ENCODE measurements at regions not wholly inside any gene's neighbourhood (a gene's known extent, or its start where the extent isn't known, plus 50 kb on each side); places are given as distances from the start of the nearest gene placed in this dataset.
"Not testable (repeated sequence)": the region's sequence is repeated elsewhere in the genome, so short reads cannot be mapped to it uniquely, and the experiment has no call there.

DNA sequence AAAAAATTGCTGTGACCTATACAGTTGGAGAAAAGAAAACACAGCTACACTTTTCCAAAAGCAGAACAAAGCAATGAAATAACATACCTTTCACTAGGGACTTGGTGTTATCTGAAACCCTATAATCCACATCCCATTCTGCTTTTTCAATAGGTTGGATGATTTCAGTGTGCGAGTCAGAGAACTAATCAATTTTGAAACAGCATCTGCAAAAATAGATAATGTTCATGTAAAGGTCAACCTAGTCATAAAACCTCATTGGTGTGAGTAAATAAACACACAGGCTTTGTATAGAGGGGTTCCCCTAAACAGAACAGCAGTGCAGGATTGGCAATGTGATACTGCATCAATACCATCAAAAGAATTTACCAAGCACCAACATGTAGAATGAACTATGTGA is 173.0 kb upstream of the G2E3 start:
- H3K27me3 Mint-ChIP-seq, result peaks cover 13% of the 10 kb centered on the region
- H3K27ac Mint-ChIP-seq, result no peak overlapping the region
- DNase-seq, result no peak
- H3K9me3 Mint-ChIP-seq, result no peaks in the 10 kb centered on the region
- no peak overlapping the region for H3K4me3 Mint-ChIP-seq
- H3K4me1 Mint-ChIP-seq, result no peaks in the 10 kb centered on the region
- no peaks in the 10 kb centered on the region for H3K36me3 Mint-ChIP-seq

DNA sequence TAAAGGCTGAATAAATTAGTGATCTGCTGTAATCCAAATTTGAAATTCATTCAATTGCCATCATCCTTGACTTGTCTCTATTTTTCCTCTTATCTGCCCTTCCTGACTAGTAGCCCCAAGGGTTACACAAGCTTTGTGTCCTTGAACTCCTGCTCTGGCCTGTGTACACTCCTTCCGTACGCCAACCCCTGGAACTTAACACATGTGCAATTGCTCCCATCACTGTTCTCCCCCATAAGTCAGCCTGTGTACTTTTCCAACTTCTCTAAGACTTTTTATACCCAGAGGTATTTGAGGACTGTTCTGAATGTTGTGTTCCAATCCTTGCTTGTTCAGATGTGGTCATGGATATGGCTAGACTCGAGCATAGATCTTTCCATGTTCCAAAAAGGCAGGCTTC is 171.1 kb upstream of the G2E3 start:
- no peaks in the 10 kb centered on the region for H3K9me3 Mint-ChIP-seq
- H3K27ac Mint-ChIP-seq, result no peak overlapping the region
- no peaks in the 10 kb centered on the region for H3K4me1 Mint-ChIP-seq
- H3K4me3 Mint-ChIP-seq, result no peak overlapping the region
- no peaks in the 10 kb centered on the region for H3K36me3 Mint-ChIP-seq
- no peak for DNase-seq
- peaks cover 12% of the 10 kb centered on the region for H3K27me3 Mint-ChIP-seq

DNA sequence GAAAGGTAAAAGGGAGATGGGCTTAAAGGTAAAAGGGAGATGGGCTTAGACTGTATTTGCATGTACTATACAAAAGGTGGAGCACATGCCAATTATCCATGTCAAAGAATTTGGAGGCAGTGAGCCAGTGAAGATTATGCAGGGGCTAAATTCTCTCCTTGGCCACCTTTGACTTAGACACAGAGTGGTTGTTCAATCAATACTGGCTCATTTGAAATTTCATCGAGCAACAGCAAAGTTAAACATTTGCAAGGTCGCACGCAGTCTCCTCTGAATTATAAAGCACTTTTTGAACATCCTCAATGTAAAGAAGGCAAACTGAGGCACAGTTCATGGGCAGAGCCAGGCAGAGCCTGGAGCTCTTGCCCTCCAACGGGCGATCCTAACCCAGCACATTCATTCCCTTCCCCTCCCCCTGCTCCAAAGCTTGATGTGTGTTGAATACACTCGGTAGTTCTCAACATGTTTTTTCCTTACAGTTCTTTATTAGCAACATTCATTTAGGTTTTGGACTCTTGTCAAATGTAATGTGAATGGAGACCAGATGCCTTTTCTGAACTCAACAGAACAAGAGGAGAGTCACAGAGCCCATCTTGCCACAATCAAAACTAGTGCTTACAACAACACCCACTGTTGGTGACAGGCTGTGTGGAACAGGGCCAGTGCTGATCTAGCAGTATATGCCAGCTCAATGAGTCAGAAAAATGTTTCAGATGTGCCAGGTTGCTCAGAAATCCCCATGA is 169.7 kb upstream of the G2E3 start:
- H3K36me3 Mint-ChIP-seq, result no peaks in the 10 kb centered on the region
- H3K9me3 Mint-ChIP-seq, result no peaks in the 10 kb centered on the region
- no peak overlapping the region for H3K27ac Mint-ChIP-seq
- H3K4me1 Mint-ChIP-seq, result no peaks in the 10 kb centered on the region
- no peak overlapping the region for H3K4me3 Mint-ChIP-seq
- H3K27me3 Mint-ChIP-seq, result peaks cover 4% of the 10 kb centered on the region
- no peak for DNase-seq

DNA sequence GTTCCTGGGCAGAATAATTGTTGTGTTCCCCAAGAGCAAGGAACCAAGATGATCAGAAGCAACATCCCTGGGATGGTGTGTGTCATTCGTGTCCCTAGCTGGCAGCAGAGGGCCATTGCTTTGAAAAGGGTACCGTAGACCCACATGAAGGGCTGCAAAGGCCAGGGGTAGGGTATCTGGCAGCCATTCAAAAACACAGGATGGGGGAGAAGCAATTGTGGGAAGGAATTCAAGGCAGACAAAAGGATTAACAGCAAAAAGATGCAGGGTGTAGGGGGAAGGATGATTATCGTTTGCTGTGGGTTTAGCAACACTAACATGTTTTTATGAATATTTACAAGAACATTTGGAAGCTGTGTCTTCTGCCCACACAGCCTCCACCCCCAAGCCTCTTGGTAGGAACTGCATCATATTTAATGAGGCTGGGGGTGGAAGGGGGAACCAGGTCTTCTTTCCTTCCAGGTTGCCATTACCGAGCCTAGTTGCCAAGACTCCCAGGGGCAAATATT is 169.0 kb upstream of the G2E3 start:
- H3K36me3 Mint-ChIP-seq, result no peaks in the 10 kb centered on the region
- no peak overlapping the region for H3K27ac Mint-ChIP-seq
- peaks cover 4% of the 10 kb centered on the region for H3K27me3 Mint-ChIP-seq
- no peak for DNase-seq
- no peak overlapping the region for H3K4me3 Mint-ChIP-seq
- H3K9me3 Mint-ChIP-seq, result no peaks in the 10 kb centered on the region
- no peaks in the 10 kb centered on the region for H3K4me1 Mint-ChIP-seq

DNA sequence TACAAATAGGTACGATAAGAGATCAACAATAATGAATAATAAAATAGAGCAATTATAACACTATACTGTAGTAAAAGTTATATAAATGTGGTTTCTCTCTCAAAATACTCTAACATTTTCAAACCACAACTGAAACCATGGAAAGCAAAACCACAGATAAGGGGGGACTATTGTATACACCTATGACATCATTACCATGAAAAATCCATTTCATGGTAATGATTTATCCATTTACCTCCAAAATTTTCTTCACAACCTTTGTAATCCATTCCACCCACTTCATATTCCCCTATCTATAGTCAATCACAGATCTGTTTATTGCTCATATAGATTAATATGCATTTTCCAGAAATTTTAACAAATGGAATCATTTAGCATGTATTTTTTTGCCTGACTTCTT is 163.9 kb upstream of the G2E3 start:
- Mint-ChIP-seq H3K27me3 (peaks cover 38% of the 10 kb centered on the region), H3K4me3 (no peak overlapping the region), H3K4me1 (no peaks in the 10 kb centered on the region), H3K27ac (no peak overlapping the region), H3K36me3 (no peaks in the 10 kb centered on the region), H3K9me3 (no peaks in the 10 kb centered on the region)
- DNase-seq, result no peak

DNA sequence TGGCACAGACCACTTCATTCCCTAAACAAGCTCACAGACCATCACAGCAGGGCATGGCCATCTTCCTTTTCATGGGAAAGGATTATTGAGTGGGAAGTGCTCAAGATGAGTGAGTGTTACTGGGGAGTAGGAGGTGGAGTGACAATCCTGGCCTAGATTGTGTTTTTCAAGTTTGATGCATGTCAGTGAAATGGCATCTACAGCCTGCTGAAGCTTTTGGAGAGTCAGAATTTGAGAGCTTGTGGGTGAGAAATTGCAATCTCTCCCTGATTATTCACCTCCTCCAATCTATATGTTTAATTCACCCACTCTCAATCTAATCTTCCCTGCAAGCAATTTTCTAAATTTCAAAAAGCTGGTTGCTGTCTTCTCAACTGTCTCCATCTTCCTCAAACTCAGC is 156.1 kb upstream of the G2E3 start:
- no peak for DNase-seq
- H3K4me3 Mint-ChIP-seq, result no peak overlapping the region
- no peak overlapping the region for H3K27ac Mint-ChIP-seq
- H3K9me3 Mint-ChIP-seq, result no peaks in the 10 kb centered on the region
- H3K36me3 Mint-ChIP-seq, result no peaks in the 10 kb centered on the region
- no peaks in the 10 kb centered on the region for H3K4me1 Mint-ChIP-seq
- peaks cover 28% of the 10 kb centered on the region for H3K27me3 Mint-ChIP-seq

DNA sequence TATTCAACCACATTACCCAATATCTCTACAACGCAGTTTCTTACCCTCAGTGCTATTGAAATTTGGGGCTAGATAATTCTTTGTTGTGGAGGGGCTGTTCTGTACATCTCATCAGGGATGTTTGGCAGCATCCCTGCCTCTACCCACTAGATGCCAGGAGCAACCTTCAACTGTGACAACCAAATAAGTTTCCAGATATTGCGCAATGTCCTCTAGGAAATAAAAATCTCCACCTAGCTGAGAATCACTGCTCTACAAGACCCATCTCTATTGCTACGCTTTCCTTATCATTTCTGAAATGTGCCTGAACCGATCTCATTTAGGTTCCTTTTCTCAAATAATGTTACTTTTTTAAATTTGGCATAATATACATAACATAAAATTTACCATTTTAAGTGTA is 155.2 kb upstream of the G2E3 start:
- Mint-ChIP-seq H3K36me3 (no peaks in the 10 kb centered on the region), H3K27me3 (peaks cover 23% of the 10 kb centered on the region), H3K27ac (no peak overlapping the region), H3K9me3 (no peaks in the 10 kb centered on the region), H3K4me1 (no peaks in the 10 kb centered on the region), H3K4me3 (no peak overlapping the region)
- no peak for DNase-seq

DNA sequence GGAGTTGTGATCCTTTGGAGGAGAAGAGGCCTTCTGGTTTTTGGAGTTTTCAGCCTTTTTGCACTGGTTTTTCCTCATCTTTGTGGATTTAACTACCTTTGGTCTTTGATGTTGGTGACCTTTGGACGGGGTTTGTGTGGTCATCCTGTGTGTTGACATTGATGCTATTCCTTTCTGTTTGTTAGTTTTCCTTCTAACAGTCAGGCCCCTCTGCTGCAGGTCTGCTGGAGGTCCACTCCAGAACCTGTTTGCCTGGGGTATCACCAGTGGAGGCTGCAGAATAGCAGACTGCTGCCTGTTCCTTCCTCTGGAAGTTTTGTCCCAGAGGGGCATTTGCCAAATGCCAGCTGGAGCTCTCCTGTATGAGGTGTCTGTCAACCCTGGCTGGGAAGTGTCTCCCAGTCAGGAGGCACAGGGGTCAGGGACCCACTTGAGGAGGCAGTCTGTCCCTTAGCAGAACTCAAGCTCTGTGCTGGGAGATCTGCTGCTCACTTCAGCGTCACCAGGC is 149.4 kb upstream of the G2E3 start:
- not testable (repeated sequence) for H3K4me1 Mint-ChIP-seq, H3K36me3 Mint-ChIP-seq, DNase-seq, H3K9me3 Mint-ChIP-seq, H3K27ac Mint-ChIP-seq, H3K4me3 Mint-ChIP-seq, H3K27me3 Mint-ChIP-seq

DNA sequence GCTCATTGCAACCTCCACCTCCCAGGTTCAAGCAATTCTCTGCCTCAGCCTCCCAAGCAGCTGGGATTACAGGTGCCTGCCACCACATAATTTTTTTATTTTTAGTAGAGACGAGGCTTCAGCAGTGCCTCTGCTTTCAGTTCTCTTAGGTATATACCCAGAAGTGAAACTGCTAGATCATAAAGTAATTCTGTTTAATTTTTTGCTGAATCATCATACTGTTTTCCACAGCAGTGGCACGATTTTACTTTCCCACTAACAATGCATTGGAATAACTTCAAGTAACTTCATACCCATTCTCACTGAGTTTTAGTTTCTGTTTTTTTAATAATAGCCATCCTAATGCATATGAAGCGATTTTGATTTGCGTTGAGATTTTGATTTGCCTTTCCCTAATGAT is 148.0 kb upstream of the G2E3 start:
- DNase-seq, result no peak
- H3K27me3 Mint-ChIP-seq, result peaks cover 6% of the 10 kb centered on the region

DNA sequence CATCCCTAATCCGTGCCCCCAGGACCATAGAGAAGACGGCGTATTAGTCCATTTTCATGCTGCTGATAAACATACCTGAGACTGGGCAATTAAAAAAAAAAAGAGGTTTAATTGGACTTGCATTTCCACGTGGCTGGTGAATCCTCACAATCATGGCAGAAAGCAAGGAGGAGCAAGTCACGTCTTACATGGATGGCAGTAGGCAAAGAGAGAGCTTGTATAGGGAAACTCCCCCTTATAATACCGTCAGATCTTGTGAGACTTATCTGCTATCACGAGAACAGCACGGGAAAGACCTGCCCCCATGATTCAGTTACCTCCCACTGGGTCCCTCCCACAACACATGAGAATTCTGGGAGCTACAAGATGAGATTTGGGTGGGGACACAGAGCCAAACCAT is 145.8 kb upstream of the G2E3 start:
- H3K27me3 Mint-ChIP-seq, H3K4me3 Mint-ChIP-seq, H3K36me3 Mint-ChIP-seq, H3K9me3 Mint-ChIP-seq, H3K4me1 Mint-ChIP-seq, H3K27ac Mint-ChIP-seq, DNase-seq: not testable (repeated sequence)

More for the DNA sequence above, 148.0 kb upstream of the G2E3 start:
- no peaks in the 10 kb centered on the region for H3K4me1 Mint-ChIP-seq
- H3K36me3 Mint-ChIP-seq, result no peaks in the 10 kb centered on the region
- no peak overlapping the region for H3K27ac Mint-ChIP-seq
- no peaks in the 10 kb centered on the region for H3K9me3 Mint-ChIP-seq
- no peak overlapping the region for H3K4me3 Mint-ChIP-seq

DNA sequence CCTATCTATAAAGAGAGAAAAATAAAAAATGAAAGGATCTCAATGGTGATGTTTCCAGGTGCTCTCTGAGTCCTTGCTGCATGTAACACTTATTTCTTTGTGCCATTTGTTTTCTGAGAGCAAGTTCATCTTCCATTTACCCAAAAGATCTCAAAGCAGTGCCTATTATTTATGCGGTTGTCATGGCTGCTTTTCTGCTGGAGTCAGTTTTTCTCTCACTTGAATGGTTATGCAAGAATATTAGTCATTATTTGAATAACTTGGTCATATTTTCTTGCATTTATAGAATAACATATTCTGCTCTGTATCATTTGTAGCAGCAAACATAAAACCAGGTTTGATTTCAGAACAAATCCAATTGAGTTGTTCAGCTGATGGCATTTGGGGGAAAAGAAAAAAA is 141.8 kb upstream of the G2E3 start:
- DNase-seq, result no peak
- Mint-ChIP-seq H3K36me3 (no peaks in the 10 kb centered on the region), H3K4me1 (no peaks in the 10 kb centered on the region), H3K27ac (no peak overlapping the region), H3K27me3 (peaks cover 7% of the 10 kb centered on the region), H3K4me3 (no peak overlapping the region), H3K9me3 (no peaks in the 10 kb centered on the region)

DNA sequence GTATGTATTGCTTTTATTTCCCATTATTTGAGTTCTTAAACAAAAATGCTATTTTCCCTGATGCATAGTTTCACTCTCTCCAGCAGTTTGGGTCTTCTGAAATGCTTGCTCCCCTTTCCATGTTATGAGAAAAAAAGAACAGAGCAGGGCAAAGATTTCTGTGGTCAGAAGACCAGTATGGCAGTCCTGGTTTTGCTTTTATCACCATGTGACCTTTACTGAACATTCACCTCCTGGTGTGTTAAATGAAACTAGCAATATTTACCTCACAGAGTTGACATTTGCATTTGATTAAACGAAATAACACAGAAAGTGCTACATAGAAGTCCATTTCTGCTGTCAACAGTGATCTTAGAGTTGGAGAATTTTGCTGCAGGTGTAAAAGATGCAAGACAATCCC is 141.0 kb upstream of the G2E3 start:
- H3K4me1 Mint-ChIP-seq, result no peaks in the 10 kb centered on the region
- H3K27me3 Mint-ChIP-seq, result peaks cover 7% of the 10 kb centered on the region
- H3K4me3 Mint-ChIP-seq, result no peak overlapping the region
- H3K36me3 Mint-ChIP-seq, result no peaks in the 10 kb centered on the region
- no peak for DNase-seq
- H3K9me3 Mint-ChIP-seq, result no peaks in the 10 kb centered on the region
- H3K27ac Mint-ChIP-seq, result no peak overlapping the region

DNA sequence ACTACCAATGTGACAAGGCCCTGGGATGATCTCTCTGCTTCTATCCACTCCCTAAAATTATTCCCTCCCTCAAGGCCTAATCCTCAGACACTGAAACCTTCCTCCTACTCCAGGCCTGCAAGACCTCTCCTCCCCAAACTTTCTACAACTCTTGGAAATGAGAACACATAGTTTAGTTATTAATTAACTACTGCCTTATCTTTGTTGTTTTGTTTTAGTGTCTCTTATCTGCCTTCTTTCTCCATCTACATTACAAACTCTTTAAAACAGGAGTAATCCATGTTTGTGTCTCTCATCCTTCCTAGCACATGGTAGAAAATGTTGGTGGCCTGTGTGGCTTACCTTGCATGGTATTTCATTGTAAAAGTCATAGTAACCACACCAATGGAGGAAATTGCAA is 139.9 kb upstream of the G2E3 start:
- H3K36me3 Mint-ChIP-seq, result no peaks in the 10 kb centered on the region

DNA sequence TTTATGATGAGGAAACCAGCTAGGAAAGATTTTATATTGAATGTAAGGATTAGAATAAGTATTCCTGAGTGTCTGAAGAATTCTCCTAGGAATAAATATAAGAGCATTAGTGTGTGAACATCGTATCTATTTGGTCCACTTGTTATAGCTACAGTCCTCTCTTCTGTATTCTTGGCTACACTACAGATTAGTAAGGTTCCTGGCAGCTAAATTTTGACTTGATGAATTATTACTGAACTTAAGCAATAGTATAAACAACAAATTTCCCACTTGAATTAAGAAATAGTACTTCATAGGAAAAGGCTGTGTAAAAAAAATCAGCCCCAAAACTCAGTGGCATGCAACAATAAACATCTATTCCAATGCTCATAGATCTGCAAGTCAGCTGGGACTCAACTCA is 138.4 kb upstream of the G2E3 start:
- Mint-ChIP-seq H3K27me3 (peaks cover 17% of the 10 kb centered on the region), H3K36me3 (no peaks in the 10 kb centered on the region), H3K9me3 (no peaks in the 10 kb centered on the region), H3K4me3 (no peak overlapping the region), H3K4me1 (no peaks in the 10 kb centered on the region), H3K27ac (no peak overlapping the region)
- DNase-seq, result no peak

More for the DNA sequence above, 139.9 kb upstream of the G2E3 start:
- H3K9me3 Mint-ChIP-seq, result no peaks in the 10 kb centered on the region
- no peak overlapping the region for H3K4me3 Mint-ChIP-seq
- H3K27ac Mint-ChIP-seq, result no peak overlapping the region
- H3K27me3 Mint-ChIP-seq, result peaks cover 13% of the 10 kb centered on the region
- no peaks in the 10 kb centered on the region for H3K4me1 Mint-ChIP-seq
- no peak for DNase-seq

DNA sequence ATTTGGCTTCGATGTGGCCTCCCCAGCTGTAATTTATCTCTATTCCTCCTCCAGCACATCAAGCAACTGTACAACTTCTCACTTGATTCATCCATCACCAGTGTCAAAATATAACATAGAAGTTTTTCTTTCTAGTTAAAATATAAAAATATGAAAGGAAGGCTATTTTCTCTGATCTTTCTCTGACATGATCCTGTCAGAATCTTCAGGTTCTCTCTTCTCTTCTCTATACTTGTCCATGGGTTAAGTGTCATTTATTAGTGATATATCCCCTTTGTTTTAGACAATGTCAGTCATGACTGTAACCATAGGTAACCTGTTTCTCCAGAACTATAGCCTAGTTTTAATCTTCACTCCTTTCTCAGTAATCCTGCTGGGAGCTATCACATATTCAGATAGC is 132.5 kb upstream of the G2E3 start:
- no peak overlapping the region for H3K27ac Mint-ChIP-seq
- no peak overlapping the region for H3K4me3 Mint-ChIP-seq
- no peak for DNase-seq
- no peaks in the 10 kb centered on the region for H3K4me1 Mint-ChIP-seq
- no peaks in the 10 kb centered on the region for H3K36me3 Mint-ChIP-seq
- peaks cover 22% of the 10 kb centered on the region for H3K27me3 Mint-ChIP-seq
- no peaks in the 10 kb centered on the region for H3K9me3 Mint-ChIP-seq

DNA sequence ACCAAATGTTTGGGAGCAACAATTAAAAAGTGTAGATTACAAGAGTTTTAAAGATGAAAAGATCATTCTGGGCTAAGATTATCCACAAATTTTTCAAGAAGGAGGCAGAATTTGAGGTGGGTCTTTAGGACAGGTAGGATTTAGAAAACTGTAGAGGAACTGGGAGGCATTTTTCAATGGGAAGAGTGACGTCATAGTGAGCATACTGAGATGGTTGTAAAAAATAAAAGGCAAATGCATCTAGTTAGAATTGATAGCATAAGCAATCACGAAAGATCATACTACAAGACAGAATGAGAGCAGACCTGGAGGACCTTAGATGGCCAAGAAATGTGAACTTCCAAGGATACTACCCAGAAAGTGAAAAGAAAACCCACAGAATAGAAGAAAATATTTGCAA is 131.6 kb upstream of the G2E3 start:
- Mint-ChIP-seq H3K27ac (no peak overlapping the region), H3K4me1 (no peaks in the 10 kb centered on the region), H3K36me3 (no peaks in the 10 kb centered on the region), H3K4me3 (no peak overlapping the region), H3K9me3 (no peaks in the 10 kb centered on the region), H3K27me3 (peaks cover 23% of the 10 kb centered on the region)
- no peak for DNase-seq

Data from activated naive CD8-positive, alpha-beta T cell treated with anti-CD3 and anti-CD28 coated beads for 36 hours (primary cell).